Smooth muscle cell (in vitro differentiated cells): ENCODE measurements at regions not wholly inside any gene's neighbourhood (a gene's known extent, or its start where the extent isn't known, plus 50 kb on each side); places are given as distances from the start of the nearest gene placed in this dataset.
A peak's percentile ranks its signal among the peaks of the same experiment; 100 is the strongest.

Experiments
- DNase-seq: peaks from one replicate; lab custom pipeline; 2025; ENCODE audit not compliant: unreplicated experiment; lab: John Stamatoyannopoulos, UW
- H2AFZ ChIP-seq: fragments of 200-600 bp; sonication (generic); 2 replicates; pipeline ENCODE4 v1.6.0; 2016; ENCODE audit warnings: antibody characterized with exemption, low read depth, mild to moderate bottlenecking
- H3F3A ChIP-seq: fragments of 200-600 bp; sonication (generic); 2 replicates; pipeline ENCODE4 v1.6.0; 2017; ENCODE audit warnings: antibody characterized with exemption, low read depth
- H3K27ac ChIP-seq: fragments of 200-600 bp; sonication (generic); 2 replicates; pipeline ENCODE4 v1.5.1; 2016; ENCODE audit warnings: low read depth, mild to moderate bottlenecking
- H3K27me3 ChIP-seq: fragments of 200-600 bp; sonication (generic); 2 replicates; pipeline ENCODE4 v1.6.1; 2016; ENCODE audit warnings: low read depth, mild to moderate bottlenecking
- H3K36me3 ChIP-seq: fragments of 200-600 bp; sonication (generic); 2 replicates; pipeline ENCODE4 v1.5.1; 2016; ENCODE audit warnings: low read depth
- H3K4me1 ChIP-seq: fragments of 200-600 bp; sonication (generic); 2 replicates; pipeline ENCODE4 v1.5.1; 2016; ENCODE audit warnings: low read depth
- H3K4me2 ChIP-seq: fragments of 200-600 bp; sonication (generic); 2 replicates; pipeline ENCODE4 v1.6.0; 2016; ENCODE audit warnings: mild to moderate bottlenecking
- H3K4me3 ChIP-seq: fragments of 200-600 bp; sonication (generic); 2 replicates; pipeline ENCODE4 v1.5.1; 2016; ENCODE audit warnings: mild to moderate bottlenecking
- H3K79me2 ChIP-seq: fragments of 200-600 bp; sonication (generic); 2 replicates; pipeline ENCODE4 v1.6.0; 2016; ENCODE audit warnings: low read depth, mild to moderate bottlenecking
- H3K9ac ChIP-seq: fragments of 200-600 bp; sonication (generic); 2 replicates; pipeline ENCODE4 v1.6.0; 2016; ENCODE audit warnings: low read depth
- H3K9me3 ChIP-seq: fragments of 200-600 bp; sonication (generic); replicated peaks from 2 replicates; pipeline ENCODE4 v1.5.1; 2016; ENCODE audit warnings: low read depth
- H4K20me1 ChIP-seq: fragments of 200-600 bp; sonication (generic); 2 replicates; pipeline ENCODE4 v1.6.0; 2016; ENCODE audit warnings: low read depth
- CTCF ChIP-seq: fragments of 200-600 bp; sonication (generic); IDR thresholded peaks from 2 replicates; pipeline ENCODE4 v1.5.1; 2017; ENCODE audit warnings: borderline replicate concordance, mild to moderate bottlenecking, antibody characterized with exemption; ENCODE audit not compliant: insufficient read depth, poor library complexity, severe bottlenecking
- WGBS: methylation state at CpG from one replicate; pipeline ENCODE4 v1.1.7; 2016; ENCODE audit warnings: low lambda C conversion rate; 5-methylcytosine and 5-hydroxymethylcytosine counted together

DNA sequence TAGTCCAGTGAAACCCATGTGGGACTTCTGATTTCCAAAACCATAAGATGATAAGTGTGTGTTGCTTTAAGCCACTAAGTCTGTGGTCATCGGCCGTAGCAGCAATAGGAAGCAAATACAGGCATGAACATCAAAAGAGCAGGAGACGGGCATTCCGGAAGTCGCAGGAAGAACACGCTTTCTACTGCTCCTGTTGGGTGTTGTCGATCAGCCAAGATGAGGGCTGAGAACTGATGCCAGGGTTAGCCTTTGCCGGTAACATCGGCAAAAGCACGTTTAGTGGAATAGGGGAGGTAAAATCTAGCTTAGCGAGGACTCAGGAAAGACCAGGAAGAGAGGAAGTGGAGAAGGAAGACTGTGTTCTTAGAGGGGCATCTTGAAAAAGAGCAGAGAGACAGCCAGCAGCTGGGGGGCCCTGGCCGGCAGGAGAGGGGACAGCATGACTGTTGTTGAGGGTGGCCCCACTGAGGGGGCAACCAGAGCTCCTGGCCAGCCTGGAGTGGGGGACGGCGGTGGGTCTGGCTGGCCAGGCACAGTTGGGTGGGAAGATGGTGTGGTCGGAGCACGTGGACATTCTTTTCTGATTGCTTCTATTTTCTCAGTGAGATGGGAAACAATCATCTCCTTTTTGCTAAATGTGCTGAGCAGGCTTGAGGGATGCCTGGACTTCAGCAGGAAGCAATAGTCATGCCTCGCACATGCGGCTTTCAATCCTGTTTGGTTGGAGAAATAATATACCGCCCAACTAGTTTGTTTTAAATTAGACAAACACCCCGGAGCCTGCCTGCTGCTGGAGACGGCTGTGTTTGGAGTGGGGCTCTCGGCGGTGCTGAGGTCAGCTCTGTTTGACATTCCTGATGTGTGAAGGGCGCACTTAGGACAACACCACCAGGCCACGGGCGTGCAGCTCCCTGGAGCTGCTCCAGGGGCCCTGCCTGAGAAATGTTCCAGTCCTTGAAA lies 109.9 kb downstream of the METRNL start:
- H4K20me1 ChIP-seq, result no peaks in the 10 kb centered on the region
- H2AFZ ChIP-seq, result peak overlapping the region; percentile 24
- DNase-seq, result no peak
- H3K4me2 ChIP-seq, result no peak overlapping the region
- H3K27ac ChIP-seq, result peak overlapping the region; percentile 14
- no peaks in the 10 kb centered on the region for H3K27me3 ChIP-seq
- no peaks in the 10 kb centered on the region for H3K79me2 ChIP-seq
- no peaks in the 10 kb centered on the region for H3F3A ChIP-seq
- H3K4me1 ChIP-seq, result peaks cover 3% of the 10 kb centered on the region
- no peak for TF ChIP-seq CTCF
- no peaks in the 10 kb centered on the region for H3K36me3 ChIP-seq
- no peak overlapping the region for H3K9ac ChIP-seq
- WGBS, result 66% methylated on average over 26 of the region's 26 CpGs
- no peaks in the 10 kb centered on the region for H3K9me3 ChIP-seq
- no peak overlapping the region for H3K4me3 ChIP-seq

DNA sequence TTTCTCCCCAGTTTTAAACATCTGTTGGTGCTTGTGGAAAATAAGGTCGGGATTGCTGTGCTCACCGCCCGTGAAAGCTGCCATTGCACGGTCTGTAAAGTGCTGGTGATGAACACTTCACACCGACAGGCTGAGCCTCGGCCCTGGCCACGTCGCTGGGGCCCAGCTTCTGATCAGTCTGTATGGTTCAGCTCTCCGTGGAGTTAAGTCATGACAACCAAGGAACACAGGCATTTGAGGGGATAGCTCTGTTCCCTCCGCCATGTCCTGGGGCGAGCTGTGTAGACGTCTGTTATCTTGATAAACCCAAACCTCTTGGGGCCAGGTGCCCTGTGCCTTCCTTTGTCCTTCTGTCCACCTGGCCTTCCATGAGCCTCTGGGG lies 110.6 kb downstream of the METRNL start:
- no peak for DNase-seq
- Histone ChIP-seq H3K4me1 (peaks cover 3% of the 10 kb centered on the region), H3K79me2 (no peaks in the 10 kb centered on the region), H3K9me3 (no peaks in the 10 kb centered on the region), H3K4me3 (no peak overlapping the region), H3K36me3 (no peaks in the 10 kb centered on the region), H3K27ac (peak overlapping the region; percentile 14), H3K27me3 (no peaks in the 10 kb centered on the region), H3F3A (no peaks in the 10 kb centered on the region), H3K9ac (no peak overlapping the region), H4K20me1 (no peaks in the 10 kb centered on the region), H3K4me2 (no peak overlapping the region), H2AFZ (peak overlapping the region; percentile 24)
- WGBS, result 81% methylated on average over 12 of the region's 12 CpGs
- no peak for TF ChIP-seq CTCF

DNA sequence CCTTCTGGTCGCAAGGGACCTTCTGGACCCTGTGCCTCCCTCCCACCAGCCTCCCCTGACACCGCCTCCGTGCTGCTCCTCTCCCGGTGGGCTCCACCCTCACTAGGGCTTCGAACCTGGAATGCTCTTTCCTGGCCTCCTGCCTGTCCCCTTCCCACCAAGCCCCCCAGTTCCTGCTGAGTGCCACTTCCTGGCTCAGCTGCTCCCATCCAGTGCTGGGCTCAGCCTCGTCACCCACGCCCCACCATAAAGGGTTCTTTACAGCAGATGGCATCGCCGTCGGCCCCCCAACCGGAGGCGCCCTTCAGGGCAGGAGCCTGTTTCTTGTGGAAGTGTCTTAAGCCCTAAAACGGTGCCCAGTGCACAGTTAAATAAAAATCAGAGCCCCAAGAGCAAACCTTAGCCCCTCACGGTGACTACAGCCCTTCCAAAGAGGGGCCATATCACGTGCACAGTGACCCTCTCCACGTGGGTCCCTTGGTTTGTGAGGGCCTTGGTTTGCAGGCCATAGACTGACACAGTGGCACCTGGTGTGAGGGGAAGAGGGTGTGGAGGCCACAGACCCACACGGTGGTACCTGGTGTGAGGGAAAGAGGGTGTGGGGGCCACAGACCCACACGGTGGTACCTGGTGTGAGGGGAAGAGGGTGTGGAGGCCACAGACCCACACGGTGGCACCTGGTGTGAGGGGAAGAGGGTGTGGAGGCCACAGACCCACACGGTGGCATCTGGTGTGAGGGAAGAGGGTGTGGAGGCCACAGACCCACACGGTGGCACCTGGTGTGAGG lies 111.4 kb downstream of the METRNL start:
- H4K20me1 ChIP-seq, result no peaks in the 10 kb centered on the region
- H2AFZ ChIP-seq, result no peak overlapping the region
- no peaks in the 10 kb centered on the region for H3F3A ChIP-seq
- DNase-seq, result no peak
- H3K4me3 ChIP-seq, result no peak overlapping the region
- no peak overlapping the region for H3K27ac ChIP-seq
- 94% methylated on average over 17 of the region's 21 CpGs for WGBS
- H3K9ac ChIP-seq, result no peak overlapping the region
- no peaks in the 10 kb centered on the region for H3K27me3 ChIP-seq
- no peaks in the 10 kb centered on the region for H3K36me3 ChIP-seq
- H3K4me2 ChIP-seq, result no peak overlapping the region
- H3K79me2 ChIP-seq, result no peaks in the 10 kb centered on the region
- no peak for TF ChIP-seq CTCF
- H3K4me1 ChIP-seq, result peaks cover 3% of the 10 kb centered on the region
- no peaks in the 10 kb centered on the region for H3K9me3 ChIP-seq
